SH-SY5Y (cell line): ENCODE measurements at regions not wholly inside any gene's neighbourhood (a gene's known extent, or its start where the extent isn't known, plus 50 kb on each side); places are given as distances from the start of the nearest gene placed in this dataset.

Experiments
- GATA2 ChIP-seq: IDR thresholded peaks from 2 replicates; pipeline ENCODE4 v1.6.1; 2011; ENCODE audit warnings: mild to moderate bottlenecking, low read depth, low read length
- GATA3 ChIP-seq: IDR thresholded peaks from 2 replicates; pipeline ENCODE4 v1.6.1; 2011; ENCODE audit warnings: low read depth, mild to moderate bottlenecking, low read length, moderate library complexity

DNA sequence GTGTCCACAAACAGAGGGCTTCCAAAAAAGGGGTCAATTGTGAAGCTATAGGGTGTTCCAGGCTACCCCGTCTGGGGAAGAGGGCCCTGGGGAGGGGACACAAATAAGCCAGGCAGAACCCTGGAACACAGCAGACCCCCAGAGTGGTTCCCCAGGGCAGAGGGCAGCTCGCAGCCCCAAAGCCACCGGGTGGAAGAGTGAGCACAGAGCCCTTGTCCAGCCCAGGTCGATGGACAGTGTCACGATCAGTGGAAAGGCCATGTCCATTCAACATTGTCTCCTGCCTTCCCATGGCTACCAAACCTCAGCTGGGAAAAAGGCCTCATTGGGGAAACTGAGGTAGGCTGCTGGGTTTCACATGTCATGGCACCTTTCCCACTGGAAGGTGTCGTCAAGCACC is 131.4 kb downstream of the DICER1 start:
- TF ChIP-seq GATA3 (no peak), GATA2 (no peak)
